Skeletal muscle satellite cell (primary cell): ENCODE measurements at regions not wholly inside any gene's neighbourhood (a gene's known extent, or its start where the extent isn't known, plus 50 kb on each side); places are given as distances from the start of the nearest gene placed in this dataset.

ENCODE experiments used
- H3K27me3 ChIP-seq: 2 replicates; pipeline ENCODE4 v1.7.0; 2013; ENCODE audit warnings: low read length; ENCODE audit not compliant: control insufficient read depth, insufficient read depth
- H3K36me3 ChIP-seq: 2 replicates; pipeline ENCODE4 v1.7.0; 2013; ENCODE audit warnings: mild to moderate bottlenecking, control low read depth, low read length; ENCODE audit not compliant: insufficient read depth
- H3K4me1 ChIP-seq: 2 replicates; pipeline ENCODE4 v1.7.0; 2013; ENCODE audit warnings: low read length; ENCODE audit not compliant: control insufficient read depth, insufficient read depth
- H3K4me2 ChIP-seq: 2 replicates; pipeline ENCODE4 v1.7.0; 2013; ENCODE audit warnings: mild to moderate bottlenecking, low read length
- H3K4me3 ChIP-seq: 2 replicates; pipeline ENCODE4 v1.7.0; 2013; ENCODE audit warnings: low read length
- H3K9ac ChIP-seq: 2 replicates; pipeline ENCODE4 v1.7.0; 2013; ENCODE audit warnings: mild to moderate bottlenecking, low read depth, low read length, moderate library complexity
- H3K9me3 ChIP-seq: replicated peaks from 2 replicates; pipeline ENCODE4 v1.7.0; 2013; ENCODE audit warnings: mild to moderate bottlenecking, control low read depth, low read length

DNA sequence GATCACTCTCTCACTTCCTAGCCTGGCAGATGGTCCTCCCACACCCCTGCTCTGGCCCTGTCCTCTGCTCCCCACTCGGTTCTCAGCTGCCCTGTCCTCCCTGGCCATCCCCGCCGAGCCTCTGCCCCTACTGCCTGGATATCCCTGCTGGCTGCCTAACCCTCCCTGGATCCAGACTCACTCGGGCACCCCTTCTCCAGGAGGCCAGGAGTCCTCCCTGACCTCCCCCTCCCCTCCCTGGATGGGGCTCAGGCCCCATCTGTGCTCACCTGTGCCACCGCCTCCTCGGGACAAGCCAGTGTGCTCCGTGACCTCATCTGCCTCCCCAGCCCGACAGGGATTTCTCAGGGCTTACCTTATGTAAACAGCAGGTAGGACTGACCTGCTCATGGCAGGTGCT is 406.1 kb downstream of the TCERG1L start:
- Histone ChIP-seq H3K9me3 (peaks cover 28% of the 10 kb centered on the region), H3K4me3 (no peak overlapping the region), H3K4me1 (no peaks in the 10 kb centered on the region), H3K36me3 (no peaks in the 10 kb centered on the region), H3K27me3 (no peaks in the 10 kb centered on the region), H3K9ac (no peak overlapping the region), H3K4me2 (no peak overlapping the region)

DNA sequence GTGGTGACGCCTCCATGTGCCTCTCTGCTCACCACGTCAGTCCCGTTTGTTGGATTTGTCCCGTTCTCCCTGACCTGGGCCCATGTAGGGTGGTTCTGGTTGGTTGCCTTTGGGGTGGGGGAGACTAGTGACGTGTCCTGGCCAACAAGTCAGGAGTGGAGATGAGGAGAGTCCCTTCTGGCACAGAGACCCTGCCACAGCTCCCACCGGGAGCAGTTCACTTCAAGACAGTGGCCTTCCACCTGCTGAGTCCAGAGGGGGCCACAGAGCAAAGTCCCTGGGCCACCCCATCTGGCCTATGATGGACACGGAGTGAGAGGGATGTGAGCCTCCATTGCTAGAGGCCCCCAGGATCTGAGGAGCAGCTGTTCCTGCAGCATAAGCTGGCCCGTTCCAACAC is 405.6 kb downstream of the TCERG1L start:
- Histone ChIP-seq H3K9ac (no peak overlapping the region), H3K4me2 (no peak overlapping the region), H3K36me3 (no peaks in the 10 kb centered on the region), H3K9me3 (peaks cover 28% of the 10 kb centered on the region), H3K4me3 (no peak overlapping the region), H3K4me1 (no peaks in the 10 kb centered on the region), H3K27me3 (no peaks in the 10 kb centered on the region)

DNA sequence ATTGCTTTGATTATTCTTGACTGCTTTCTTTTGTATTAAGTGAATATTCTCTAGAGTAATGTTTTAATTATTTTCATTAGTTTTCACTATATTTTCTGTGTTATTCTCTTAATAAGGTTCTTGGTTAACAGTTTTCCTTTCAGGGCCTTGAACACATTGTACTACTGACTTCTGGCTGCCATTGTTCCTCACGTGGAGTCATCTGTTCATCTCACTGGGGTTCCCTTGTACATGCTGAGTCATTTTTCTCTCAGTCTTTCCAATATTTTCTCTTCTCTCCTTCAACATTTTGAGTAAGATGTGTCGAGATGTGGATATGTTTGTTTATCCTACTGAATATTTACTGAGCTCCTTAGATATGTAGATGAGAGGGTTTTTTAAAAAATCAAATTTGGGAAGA is 400.7 kb downstream of the TCERG1L start:
- no peak overlapping the region for H3K4me3 ChIP-seq
- peaks cover 23% of the 10 kb centered on the region for H3K9me3 ChIP-seq
- no peaks in the 10 kb centered on the region for H3K4me1 ChIP-seq
- H3K27me3 ChIP-seq = no peaks in the 10 kb centered on the region
- no peak overlapping the region for H3K9ac ChIP-seq
- H3K4me2 ChIP-seq = no peak overlapping the region
- no peaks in the 10 kb centered on the region for H3K36me3 ChIP-seq

DNA sequence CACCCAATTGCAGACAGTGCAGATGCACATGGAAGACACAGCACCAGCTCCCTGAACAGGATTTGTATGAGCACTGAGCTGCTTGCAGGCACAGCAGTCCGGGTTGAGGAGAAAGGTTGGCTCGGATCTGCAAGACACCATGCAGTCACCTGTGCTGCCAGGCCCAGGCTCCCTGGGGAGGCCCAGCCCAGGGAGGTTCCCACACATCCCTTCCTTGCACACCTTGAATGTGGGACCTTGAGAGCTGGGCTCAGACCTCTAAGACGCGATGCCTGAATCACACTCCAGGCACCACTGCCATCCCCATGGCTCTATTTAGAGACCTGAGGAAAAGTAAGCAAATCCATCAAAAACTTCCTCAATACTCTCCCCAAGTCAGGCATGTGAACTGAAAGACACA is 397.7 kb downstream of the TCERG1L start:
- H3K9ac ChIP-seq = no peak overlapping the region
- H3K4me3 ChIP-seq = no peak overlapping the region
- H3K27me3 ChIP-seq = no peaks in the 10 kb centered on the region
- no peak overlapping the region for H3K4me2 ChIP-seq
- H3K4me1 ChIP-seq = no peaks in the 10 kb centered on the region
- no peaks in the 10 kb centered on the region for H3K36me3 ChIP-seq
- peaks cover 24% of the 10 kb centered on the region for H3K9me3 ChIP-seq

GRCh38 chr10:130914367-130914766 is 397.2 kb downstream of the TCERG1L start:
- Histone ChIP-seq H3K4me1 (no peaks in the 10 kb centered on the region), H3K9ac (no peak overlapping the region), H3K36me3 (no peaks in the 10 kb centered on the region), H3K4me2 (no peak overlapping the region), H3K9me3 (peaks cover 24% of the 10 kb centered on the region), H3K4me3 (no peak overlapping the region), H3K27me3 (no peaks in the 10 kb centered on the region)

GRCh38 chr10:130915065-130915464 is 396.5 kb downstream of the TCERG1L start:
- H3K4me1 ChIP-seq = no peaks in the 10 kb centered on the region
- no peak overlapping the region for H3K4me3 ChIP-seq
- H3K4me2 ChIP-seq = no peak overlapping the region
- H3K9me3 ChIP-seq = peaks cover 26% of the 10 kb centered on the region
- H3K36me3 ChIP-seq = no peaks in the 10 kb centered on the region
- H3K27me3 ChIP-seq = no peaks in the 10 kb centered on the region
- no peak overlapping the region for H3K9ac ChIP-seq

DNA sequence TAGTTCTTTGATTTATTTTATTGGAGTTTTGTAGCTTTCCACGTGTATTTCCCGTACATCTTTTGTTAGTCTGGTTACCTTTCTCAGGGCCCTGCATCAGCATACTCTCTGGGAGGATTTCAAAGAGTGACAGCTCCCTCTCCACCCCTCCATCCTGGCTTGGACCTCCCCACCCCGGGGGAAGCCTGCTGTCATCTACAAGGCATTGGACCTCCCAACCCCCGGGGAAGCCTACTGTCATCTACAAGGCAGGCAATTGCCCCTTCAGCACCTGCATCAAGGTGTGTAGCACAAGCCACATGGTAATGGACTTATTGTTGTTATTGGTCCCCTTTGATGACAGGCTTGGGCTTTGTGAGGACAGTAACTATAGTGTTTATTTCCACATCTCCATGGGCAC is 390.1 kb downstream of the TCERG1L start:
- Histone ChIP-seq H3K27me3 (no peaks in the 10 kb centered on the region), H3K4me1 (no peaks in the 10 kb centered on the region), H3K4me3 (no peak overlapping the region), H3K4me2 (no peak overlapping the region), H3K9ac (no peak overlapping the region), H3K9me3 (peaks cover 26% of the 10 kb centered on the region), H3K36me3 (no peaks in the 10 kb centered on the region)

- Histone ChIP-seq H3K36me3 (no peaks in the 10 kb centered on the region), H3K4me3 (no peak overlapping the region), H3K9ac (no peak overlapping the region), H3K27me3 (no peaks in the 10 kb centered on the region), H3K4me2 (no peak overlapping the region), H3K4me1 (no peaks in the 10 kb centered on the region), H3K9me3 (peaks cover 26% of the 10 kb centered on the region)
These were observed 389.5 kb downstream of the TCERG1L start for GRCh38 chr10:130921911-130922440.

DNA sequence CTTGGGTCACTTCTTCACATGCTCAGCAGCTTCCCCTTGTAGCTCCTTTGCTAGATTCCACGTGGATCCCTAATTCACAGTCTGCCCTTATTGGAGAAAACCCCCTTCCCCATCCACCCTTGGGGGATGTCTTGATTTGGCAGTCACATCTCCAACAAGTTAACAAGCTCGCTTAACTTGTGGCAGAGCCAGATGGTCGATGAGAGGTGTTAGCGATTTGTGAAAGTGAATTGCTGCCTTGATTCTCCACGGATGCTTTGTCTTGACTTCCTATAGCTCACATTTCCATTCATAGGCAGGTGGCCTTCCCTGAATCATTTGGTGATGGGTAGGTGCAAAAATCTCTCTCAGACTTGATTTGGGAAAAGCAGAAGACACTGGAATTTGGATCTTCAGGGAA is 387.9 kb downstream of the TCERG1L start:
- Histone ChIP-seq H3K9ac (no peak overlapping the region), H3K4me3 (no peak overlapping the region), H3K4me2 (no peak overlapping the region), H3K36me3 (no peaks in the 10 kb centered on the region), H3K27me3 (no peaks in the 10 kb centered on the region), H3K4me1 (no peaks in the 10 kb centered on the region), H3K9me3 (peaks cover 36% of the 10 kb centered on the region)

- Histone ChIP-seq H3K4me1 (no peaks in the 10 kb centered on the region), H3K36me3 (no peaks in the 10 kb centered on the region), H3K27me3 (no peaks in the 10 kb centered on the region), H3K9ac (no peak overlapping the region), H3K4me2 (no peak overlapping the region), H3K4me3 (no peak overlapping the region), H3K9me3 (peaks cover 43% of the 10 kb centered on the region)
These were observed 387.2 kb downstream of the TCERG1L start for GRCh38 chr10:130924138-130924819.

GRCh38 chr10:130926442-130926841 is 385.1 kb downstream of the TCERG1L start:
- Histone ChIP-seq H3K9ac (no peak overlapping the region), H3K4me3 (no peak overlapping the region), H3K9me3 (peaks cover 50% of the 10 kb centered on the region), H3K27me3 (no peaks in the 10 kb centered on the region), H3K4me1 (no peaks in the 10 kb centered on the region), H3K4me2 (no peak overlapping the region), H3K36me3 (no peaks in the 10 kb centered on the region)

DNA sequence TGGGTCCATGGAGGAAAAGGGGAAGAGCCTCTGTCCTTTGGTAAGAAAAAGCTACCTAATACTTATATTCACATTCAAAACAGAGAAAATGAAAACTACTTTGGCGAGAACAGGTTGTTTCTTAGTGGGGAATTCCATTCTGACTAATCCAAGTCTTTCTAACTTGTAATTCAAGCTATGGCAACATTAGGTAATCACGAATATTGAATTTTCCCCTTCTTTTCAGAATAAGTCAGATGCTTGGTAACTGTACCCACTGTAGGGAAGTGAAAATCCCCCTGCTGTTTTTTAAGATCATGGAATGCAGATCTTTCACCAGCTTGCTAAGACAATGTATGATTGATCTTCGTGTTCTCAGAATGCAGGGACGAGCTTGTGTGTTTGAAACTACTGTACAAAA is 384.4 kb downstream of the TCERG1L start:
- H3K36me3 ChIP-seq = no peaks in the 10 kb centered on the region
- H3K9me3 ChIP-seq = peaks cover 48% of the 10 kb centered on the region
- no peak overlapping the region for H3K9ac ChIP-seq
- H3K27me3 ChIP-seq = no peaks in the 10 kb centered on the region
- no peak overlapping the region for H3K4me3 ChIP-seq
- no peaks in the 10 kb centered on the region for H3K4me1 ChIP-seq
- H3K4me2 ChIP-seq = no peak overlapping the region
